DOHH2 (cell line): ENCODE measurements at regions not wholly inside any gene's neighbourhood (a gene's known extent, or its start where the extent isn't known, plus 50 kb on each side); places are given as distances from the start of the nearest gene placed in this dataset.

Source experiments
- H3F3A ChIP-seq: fragments of 200-600 bp; sonication (generic), shearing (Covaris generic); 2 replicates; pipeline ENCODE4 v1.6.0; 2016; ENCODE audit warnings: antibody characterized with exemption, mild to moderate bottlenecking; ENCODE audit not compliant: control insufficient read depth, insufficient read depth
- H3K27ac ChIP-seq: fragments of 200-600 bp; sonication (generic); 2 replicates; pipeline ENCODE4 v1.5.1; 2014; ENCODE audit warnings: low read depth, mild to moderate bottlenecking, low read length, moderate library complexity
- H3K27me3 ChIP-seq: fragments of 200-600 bp; sonication (generic); 2 replicates; pipeline ENCODE4 v1.6.1; 2014; ENCODE audit warnings: mild to moderate bottlenecking, low read length, mixed read lengths; ENCODE audit not compliant: control insufficient read depth
- H3K36me3 ChIP-seq: fragments of 200-600 bp; sonication (generic); 2 replicates; pipeline ENCODE4 v1.6.1; 2014; ENCODE audit warnings: mild to moderate bottlenecking, low read length, moderate library complexity, mixed read lengths; ENCODE audit not compliant: control insufficient read depth
- H3K4me1 ChIP-seq: fragments of 200-600 bp; sonication (generic); 2 replicates; pipeline ENCODE4 v1.6.1; 2014; ENCODE audit warnings: mild to moderate bottlenecking, low read length, mixed read lengths; ENCODE audit not compliant: control insufficient read depth
- H3K4me2 ChIP-seq: fragments of 200-600 bp; sonication (generic); 2 replicates; pipeline ENCODE4 v1.6.0; 2014; ENCODE audit warnings: mild to moderate bottlenecking, low read length, moderate library complexity
- H3K4me3 ChIP-seq: fragments of 200-600 bp; sonication (generic); 2 replicates; pipeline ENCODE4 v1.5.1; 2014; ENCODE audit warnings: mild to moderate bottlenecking, low read length, mixed read lengths
- H3K79me2 ChIP-seq: fragments of 200-600 bp; sonication (generic); 2 replicates; pipeline ENCODE4 v1.6.1; 2014; ENCODE audit warnings: mild to moderate bottlenecking, low read length, mixed read lengths; ENCODE audit not compliant: control insufficient read depth
- H3K9me2 ChIP-seq: fragments of 200-600 bp; sonication (generic); replicated peaks from 2 replicates; pipeline ENCODE4 v1.6.1; 2014; ENCODE audit warnings: mild to moderate bottlenecking, low read length, mixed read lengths; ENCODE audit not compliant: control insufficient read depth
- H3K9me3 ChIP-seq: fragments of 200-600 bp; sonication (generic); 2 replicates; pipeline ENCODE4 v1.6.1; 2014; ENCODE audit warnings: antibody characterized with exemption, low read length, mixed read lengths; ENCODE audit not compliant: control insufficient read depth, insufficient read depth
- H4K20me1 ChIP-seq: fragments of 200-600 bp; sonication (generic); 2 replicates; pipeline ENCODE4 v1.6.0; 2014; ENCODE audit warnings: low read depth, mild to moderate bottlenecking, antibody characterized with exemption, low read length, moderate library complexity; ENCODE audit not compliant: control insufficient read depth, insufficient read depth
- CTCF ChIP-seq: fragments of 200-600 bp; sonication (generic); IDR thresholded peaks from one replicate; pipeline ENCODE4 v1.5.1; 2014; ENCODE audit warnings: antibody characterized with exemption, mild to moderate bottlenecking, low read depth, low read length; ENCODE audit not compliant: poor library complexity, severe bottlenecking
- EZH2phosphoT487 ChIP-seq: fragments of 200-600 bp; sonication (generic); IDR thresholded peaks from 2 replicates; pipeline ENCODE4 v1.6.1; 2017; ENCODE audit warnings: borderline replicate concordance, mild to moderate bottlenecking, antibody characterized with exemption, low read length, moderate library complexity, mixed read lengths

GRCh38 chr15:61794276-61794675 lies 266.0 kb downstream of the VPS13C start:
- no peak for TF ChIP-seq CTCF
- no peaks in the 10 kb centered on the region for H3K4me1 ChIP-seq
- 0 out of 2 replicates have a peak, but pooled peaks cover 1% of the 10 kb centered on the region for H3K9me3 ChIP-seq

GRCh38 chr15:61784734-61785133 lies 275.5 kb downstream of the VPS13C start:
- Histone ChIP-seq H3K9me3 (no peaks in the 10 kb centered on the region), H3F3A (no peaks in the 10 kb centered on the region), H3K79me2 (no peaks in the 10 kb centered on the region), H3K9me2 (no peaks in the 10 kb centered on the region), H3K27ac (no peak overlapping the region), H3K27me3 (no peaks in the 10 kb centered on the region), H4K20me1 (no peaks in the 10 kb centered on the region), H3K4me2 (no peak overlapping the region), H3K4me3 (no peak overlapping the region), H3K36me3 (no peaks in the 10 kb centered on the region), H3K4me1 (no peaks in the 10 kb centered on the region)
- TF ChIP-seq CTCF (no peak), EZH2phosphoT487 (no peak)

More at GRCh38 chr15:61794276-61794675, 266.0 kb downstream of the VPS13C start:
- Histone ChIP-seq H3K27ac (no peak overlapping the region), H3K4me2 (no peak overlapping the region), H3K4me3 (no peak overlapping the region), H3K79me2 (no peaks in the 10 kb centered on the region), H3K27me3 (no peaks in the 10 kb centered on the region), H3F3A (no peaks in the 10 kb centered on the region), H3K36me3 (no peaks in the 10 kb centered on the region), H4K20me1 (no peaks in the 10 kb centered on the region), H3K9me2 (no peaks in the 10 kb centered on the region)

GRCh38 chr15:61780278-61780980 lies 279.8 kb downstream of the VPS13C start:
- Histone ChIP-seq H3K27ac (no peak overlapping the region), H3F3A (no peaks in the 10 kb centered on the region), H3K9me2 (no peaks in the 10 kb centered on the region), H3K4me3 (no peak overlapping the region), H3K36me3 (no peaks in the 10 kb centered on the region), H3K9me3 (no peaks in the 10 kb centered on the region), H3K27me3 (peaks cover 3% of the 10 kb centered on the region; the same call in 1 of the 2 replicates), H3K79me2 (no peaks in the 10 kb centered on the region), H4K20me1 (no peaks in the 10 kb centered on the region), H3K4me2 (no peak overlapping the region), H3K4me1 (no peaks in the 10 kb centered on the region)
- TF ChIP-seq CTCF (no peak), EZH2phosphoT487 (no peak)
